ENCODE measurements at regions not wholly inside any gene's neighbourhood (a gene's known extent, or its start where the extent isn't known, plus 50 kb on each side); places are given as distances from the start of the nearest gene placed in this dataset.

DNA sequence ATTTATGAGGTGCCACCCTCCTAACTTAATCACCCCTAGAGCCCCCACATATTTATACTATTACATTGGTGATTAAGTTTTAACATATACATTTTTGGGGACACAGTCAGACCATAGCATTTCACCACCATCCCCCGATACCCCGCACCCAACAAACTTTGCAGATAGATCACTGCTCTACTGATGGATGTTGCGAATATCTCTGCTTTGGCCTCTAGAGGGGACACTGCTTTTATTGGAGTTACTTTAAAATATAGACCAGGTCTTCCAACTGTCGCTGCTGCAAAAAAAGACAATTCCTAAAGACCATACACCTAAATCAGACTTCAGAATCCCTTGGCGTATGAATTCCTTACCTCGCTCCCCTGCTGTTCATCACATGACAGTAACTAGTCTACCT lies 115.8 kb upstream of the FSHR start:
- no peak overlapping the region for H3K9ac ChIP-seq (ENCODE audit: low read length)

DNA sequence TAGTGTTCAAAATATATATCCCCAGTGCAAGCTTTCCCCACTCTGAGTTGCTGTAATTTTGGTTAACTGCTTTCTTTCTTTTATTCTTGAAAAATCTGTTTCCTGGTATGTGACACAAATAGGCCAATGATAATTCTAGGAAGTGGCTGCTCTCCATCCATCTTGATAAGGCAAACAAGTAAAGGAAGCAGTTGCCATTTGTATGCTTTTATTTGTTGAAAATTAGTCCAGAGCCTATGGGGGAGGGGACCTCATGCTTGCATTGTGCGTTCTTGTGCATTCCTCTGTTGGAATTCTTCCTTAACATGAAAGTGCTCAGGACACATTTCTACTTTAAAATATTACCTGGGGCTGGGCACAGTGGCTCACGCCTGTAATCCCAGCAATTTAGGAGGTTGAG lies 111.2 kb upstream of the FSHR start:
- Histone ChIP-seq H2BK120ac (ENCODE audit: insufficient read depth, low read length, poor library complexity) (no peak overlapping the region), H3K79me2 (ENCODE audit: control insufficient read depth, insufficient read depth, low read length, poor library complexity) (no peaks in the 10 kb centered on the region), H2AFZ (ENCODE audit: insufficient read depth, low read length, poor library complexity) (no peak overlapping the region), H4K91ac (ENCODE audit: low read depth, low read length) (no peak overlapping the region), H3K79me1 (ENCODE audit: low read length) (no peaks in the 10 kb centered on the region), H2BK5ac (ENCODE audit: low read depth, low read length, poor library complexity) (no peak overlapping the region), H4K8ac (ENCODE audit: low read depth, low read length) (no peak overlapping the region), H3K4me1 (ENCODE audit: control insufficient read depth in 1 of 2, insufficient read depth in 2 of 2, low read length in 2 of 2) (peaks cover 3 to 4% of the 10 kb centered on the region in 2 experiments), H2BK12ac (ENCODE audit: low read length) (no peak overlapping the region), H3K23ac (ENCODE audit: low read length) (no peak overlapping the region), H3K27me3 (ENCODE audit: insufficient read depth, low read length) (no peaks in the 10 kb centered on the region), H3K9ac (ENCODE audit: low read length) (no peak overlapping the region), H3K36me3 (ENCODE audit: control insufficient read depth in 1 of 2, insufficient read depth in 2 of 2, low read length in 2 of 2) (no peaks in the 10 kb centered on the region), H3K14ac (ENCODE audit: low read length) (no peak overlapping the region), H3K27ac (ENCODE audit: low read depth, low read length) (no peak overlapping the region), H3K9me3 (ENCODE audit: insufficient read depth, low read depth, low read length) (no peaks in the 10 kb centered on the region), H3K18ac (ENCODE audit: low read length) (no peak overlapping the region), H3K4me3 (ENCODE audit: low read depth, low read length) (no peak overlapping the region), H3K4me2 (ENCODE audit: low read length) (no peak overlapping the region), H2AK5ac (ENCODE audit: low read length) (no peak overlapping the region), H4K12ac (ENCODE audit: low read depth, low read length) (no peak overlapping the region), H3K4ac (ENCODE audit: low read depth, low read length) (no peak overlapping the region)
- DNase-seq = no peak
- WGBS (ENCODE audit: extremely low coverage, insufficient coverage, insufficient read length) = no CpG with 5 or more reads among the region's 2 CpGs

More for the DNA sequence above, 115.8 kb upstream of the FSHR start:
- no peak overlapping the region for H2BK5ac ChIP-seq (ENCODE audit: low read depth, low read length, poor library complexity)
- no CpG with 5 or more reads among the region's 6 CpGs for WGBS (ENCODE audit: extremely low coverage, insufficient coverage, insufficient read length)
- no peak for DNase-seq
- no peak overlapping the region for H4K91ac ChIP-seq (ENCODE audit: low read depth, low read length)
- no peak overlapping the region for H4K8ac ChIP-seq (ENCODE audit: low read depth, low read length)
- H3K4me2 ChIP-seq (ENCODE audit: low read length) = no peak overlapping the region
- no peak overlapping the region for H3K4me3 ChIP-seq (ENCODE audit: low read depth, low read length)
- H3K4me1 ChIP-seq (ENCODE audit: control insufficient read depth in 1 of 2, insufficient read depth in 2 of 2, low read length in 2 of 2) = peaks cover 3 to 4% of the 10 kb centered on the region in 2 experiments
- H2AFZ ChIP-seq (ENCODE audit: insufficient read depth, low read length, poor library complexity) = no peak overlapping the region
- H2AK5ac ChIP-seq (ENCODE audit: low read length) = no peak overlapping the region
- no peak overlapping the region for H3K4ac ChIP-seq (ENCODE audit: low read depth, low read length)
- no peak overlapping the region for H4K12ac ChIP-seq (ENCODE audit: low read depth, low read length)
- no peak overlapping the region for H3K14ac ChIP-seq (ENCODE audit: low read length)
- H2BK12ac ChIP-seq (ENCODE audit: low read length) = no peak overlapping the region
- no peaks in the 10 kb centered on the region for H3K79me1 ChIP-seq (ENCODE audit: low read length)
- no peaks in the 10 kb centered on the region for H3K27me3 ChIP-seq (ENCODE audit: insufficient read depth, low read length)
- H3K36me3 ChIP-seq (ENCODE audit: control insufficient read depth in 1 of 2, insufficient read depth in 2 of 2, low read length in 2 of 2) = no peaks in the 10 kb centered on the region
- no peaks in the 10 kb centered on the region for H3K9me3 ChIP-seq (ENCODE audit: insufficient read depth, low read depth, low read length)
- H3K79me2 ChIP-seq (ENCODE audit: control insufficient read depth, insufficient read depth, low read length, poor library complexity) = no peaks in the 10 kb centered on the region
- H3K27ac ChIP-seq (ENCODE audit: low read depth, low read length) = no peak overlapping the region
- H3K23ac ChIP-seq (ENCODE audit: low read length) = no peak overlapping the region
- H3K18ac ChIP-seq (ENCODE audit: low read length) = no peak overlapping the region
- H2BK120ac ChIP-seq (ENCODE audit: insufficient read depth, low read length, poor library complexity) = no peak overlapping the region

DNA sequence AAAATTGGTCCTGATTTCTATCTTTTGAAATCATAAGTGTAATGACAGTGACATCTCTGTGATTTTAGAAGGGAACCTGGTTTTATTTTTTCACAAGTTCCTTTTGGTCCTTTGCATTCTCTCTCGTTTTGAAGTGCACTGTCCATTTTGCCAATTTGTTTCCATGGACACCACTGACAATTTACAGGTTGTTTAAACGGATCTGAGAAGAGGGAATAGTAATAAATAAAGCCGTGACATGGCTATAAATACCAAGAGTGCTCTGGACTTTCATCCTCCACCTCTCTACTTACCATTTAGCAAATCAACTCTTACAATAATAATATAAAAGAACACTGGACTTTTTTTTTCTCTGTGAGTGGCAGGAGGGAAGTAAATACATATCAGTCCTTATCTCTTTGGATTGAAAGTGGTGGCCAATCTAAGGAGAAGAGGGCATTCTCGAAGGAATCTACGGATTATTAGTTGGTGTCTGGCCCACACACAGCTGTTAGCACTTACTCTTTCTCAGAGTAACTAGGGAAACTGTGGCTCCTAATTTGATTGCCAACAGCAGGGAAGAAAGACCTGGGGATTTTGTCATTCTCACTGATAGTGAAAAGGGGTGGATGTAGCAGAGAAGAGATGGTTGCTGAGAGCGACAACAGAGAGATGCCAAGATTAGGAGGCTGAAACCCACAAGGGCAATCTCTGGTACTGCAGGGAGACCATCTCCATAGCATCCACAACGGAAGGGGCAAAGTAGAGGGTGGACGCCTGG lies 108.7 kb upstream of the FSHR start:
- Histone ChIP-seq H3K27me3 (ENCODE audit: insufficient read depth, low read length) (no peaks in the 10 kb centered on the region), H3K79me2 (ENCODE audit: control insufficient read depth, insufficient read depth, low read length, poor library complexity) (no peaks in the 10 kb centered on the region), H3K36me3 (ENCODE audit: control insufficient read depth in 1 of 2, insufficient read depth in 2 of 2, low read length in 2 of 2) (no peaks in the 10 kb centered on the region), H4K12ac (ENCODE audit: low read depth, low read length) (no peak overlapping the region), H3K79me1 (ENCODE audit: low read length) (no peaks in the 10 kb centered on the region), H3K27ac (ENCODE audit: low read depth, low read length) (no peak overlapping the region), H3K4me3 (ENCODE audit: low read depth, low read length) (no peak overlapping the region), H3K4me2 (ENCODE audit: low read length) (no peak overlapping the region), H3K14ac (ENCODE audit: low read length) (no peak overlapping the region), H2BK5ac (ENCODE audit: low read depth, low read length, poor library complexity) (no peak overlapping the region), H3K9me3 (ENCODE audit: insufficient read depth, low read depth, low read length) (no peaks in the 10 kb centered on the region), H2AK5ac (ENCODE audit: low read length) (no peak overlapping the region), H3K4ac (ENCODE audit: low read depth, low read length) (no peak overlapping the region), H4K8ac (ENCODE audit: low read depth, low read length) (no peak overlapping the region), H3K18ac (ENCODE audit: low read length) (no peak overlapping the region), H3K4me1 (ENCODE audit: control insufficient read depth in 1 of 2, insufficient read depth in 2 of 2, low read length in 2 of 2) (peaks cover 3 to 4% of the 10 kb centered on the region in 2 experiments), H2BK120ac (ENCODE audit: insufficient read depth, low read length, poor library complexity) (no peak overlapping the region), H2BK12ac (ENCODE audit: low read length) (no peak overlapping the region), H4K91ac (ENCODE audit: low read depth, low read length) (no peak overlapping the region), H3K9ac (ENCODE audit: low read length) (no peak overlapping the region), H3K23ac (ENCODE audit: low read length) (no peak overlapping the region), H2AFZ (ENCODE audit: insufficient read depth, low read length, poor library complexity) (no peak overlapping the region)
- no peak for DNase-seq
- no CpG with 5 or more reads among the region's 8 CpGs for WGBS (ENCODE audit: extremely low coverage, insufficient coverage, insufficient read length)

DNA sequence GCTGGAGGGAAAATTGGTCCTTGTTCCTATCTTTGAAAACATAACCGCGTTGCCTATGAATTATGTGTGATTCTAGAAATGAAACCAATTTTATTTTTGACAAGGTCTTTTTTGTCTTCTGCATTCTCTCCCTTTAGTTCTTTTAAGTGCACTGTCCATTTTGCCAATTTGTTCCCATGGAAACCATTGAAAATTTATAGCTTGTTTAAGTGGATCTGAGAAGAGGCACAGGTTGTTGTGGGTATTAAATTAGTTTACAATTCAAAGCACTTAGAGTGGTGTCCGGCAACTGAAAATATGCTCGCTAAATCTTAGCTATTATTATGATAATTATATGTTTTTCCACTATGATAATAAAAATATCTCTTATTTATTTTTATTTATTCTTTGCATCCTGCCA lies 107.5 kb upstream of the FSHR start:
- H3K79me1 ChIP-seq (ENCODE audit: low read length) = no peaks in the 10 kb centered on the region
- H3K27ac ChIP-seq (ENCODE audit: low read depth, low read length) = no peak overlapping the region
- H2AK5ac ChIP-seq (ENCODE audit: low read length) = no peak overlapping the region
- no peak overlapping the region for H3K23ac ChIP-seq (ENCODE audit: low read length)
- no peak overlapping the region for H3K14ac ChIP-seq (ENCODE audit: low read length)
- WGBS (ENCODE audit: extremely low coverage, insufficient coverage, insufficient read length) = no CpG with 5 or more reads among the region's 4 CpGs
- H4K8ac ChIP-seq (ENCODE audit: low read depth, low read length) = no peak overlapping the region
- no peak overlapping the region for H4K91ac ChIP-seq (ENCODE audit: low read depth, low read length)
- H3K27me3 ChIP-seq (ENCODE audit: insufficient read depth, low read length) = no peaks in the 10 kb centered on the region
- no peak overlapping the region for H3K4me2 ChIP-seq (ENCODE audit: low read length)
- H4K12ac ChIP-seq (ENCODE audit: low read depth, low read length) = no peak overlapping the region
- H3K9ac ChIP-seq (ENCODE audit: low read length) = no peak overlapping the region
- DNase-seq = no peak
- H3K36me3 ChIP-seq (ENCODE audit: control insufficient read depth in 1 of 2, insufficient read depth in 2 of 2, low read length in 2 of 2) = no peaks in the 10 kb centered on the region
- peaks cover 3 to 4% of the 10 kb centered on the region in 2 experiments for H3K4me1 ChIP-seq (ENCODE audit: control insufficient read depth in 1 of 2, insufficient read depth in 2 of 2, low read length in 2 of 2)
- H3K9me3 ChIP-seq (ENCODE audit: insufficient read depth, low read depth, low read length) = no peaks in the 10 kb centered on the region
- no peaks in the 10 kb centered on the region for H3K79me2 ChIP-seq (ENCODE audit: control insufficient read depth, insufficient read depth, low read length, poor library complexity)
- no peak overlapping the region for H2BK12ac ChIP-seq (ENCODE audit: low read length)
- H3K4me3 ChIP-seq (ENCODE audit: low read depth, low read length) = no peak overlapping the region
- no peak overlapping the region for H2BK5ac ChIP-seq (ENCODE audit: low read depth, low read length, poor library complexity)
- H2AFZ ChIP-seq (ENCODE audit: insufficient read depth, low read length, poor library complexity) = no peak overlapping the region
- no peak overlapping the region for H2BK120ac ChIP-seq (ENCODE audit: insufficient read depth, low read length, poor library complexity)
- H3K4ac ChIP-seq (ENCODE audit: low read depth, low read length) = no peak overlapping the region
- H3K18ac ChIP-seq (ENCODE audit: low read length) = no peak overlapping the region

Data from trophoblast cell (in vitro differentiated cells and primary cell).